Thoracic aorta (tissue), 2 donors: ENCODE measurements at regions not wholly inside any gene's neighbourhood (a gene's known extent, or its start where the extent isn't known, plus 50 kb on each side); places are given as distances from the start of the nearest gene placed in this dataset.
"Not testable (repeated sequence)": the region's sequence is repeated elsewhere in the genome, so short reads cannot be mapped to it uniquely, and the experiment has no call there.

Source experiments
- ATAC-seq: fragments of 150-250 bp; one replicate; pipeline ENCODE4 v1.8.0; 2017; ENCODE audit warnings: low read depth; ENCODE audit not compliant: insufficient number of reproducible peaks, low FRiP score
- DNase-seq: peaks from one replicate; pipeline ENCODE4 v3.0.0-alpha.2; 2020; ENCODE audit warnings: low spot score
- H3K27ac ChIP-seq, 2 donors: fragments of 200-600 bp; sonication (generic); 1 replicate in 1 of 2; 2 replicates in 1 of 2; pipeline ENCODE4 v1.5.1; 2016; ENCODE audit warnings: mild to moderate bottlenecking in 2 of 2, moderate library complexity in 2 of 2
- H3K27me3 ChIP-seq: fragments of 200-600 bp; sonication (generic); replicated peaks from 2 replicates; pipeline ENCODE4 v1.6.0; 2016; ENCODE audit warnings: mild to moderate bottlenecking; ENCODE audit not compliant: insufficient read depth
- H3K36me3 ChIP-seq: fragments of 200-600 bp; sonication (generic); one replicate; pipeline ENCODE4 v1.5.1; 2016
- H3K4me1 ChIP-seq, 2 donors: fragments of 200-600 bp; sonication (generic); 1 replicate in 1 of 2; 2 replicates in 1 of 2; pipeline versions ENCODE4 v1.5.1 to v1.6.0; 2016; ENCODE audit warnings: low read depth in 2 of 2, mild to moderate bottlenecking in 1 of 2; ENCODE audit not compliant: control insufficient read depth in 1 of 2
- H3K4me3 ChIP-seq: fragments of 200-600 bp; sonication (generic); 2 replicates; pipeline ENCODE4 v1.5.1; 2016; ENCODE audit warnings: mild to moderate bottlenecking
- H3K9me3 ChIP-seq: fragments of 200-600 bp; sonication (generic); 2 replicates; pipeline ENCODE4 v1.5.1; 2016
- TF ChIP-seq, protein P1 (sequence below): fragments of 200-600 bp; sonication (generic); IDR thresholded peaks from one replicate; pipeline ENCODE4 v1.5.1; 2019; ENCODE audit warnings: antibody characterized with exemption

DNA sequence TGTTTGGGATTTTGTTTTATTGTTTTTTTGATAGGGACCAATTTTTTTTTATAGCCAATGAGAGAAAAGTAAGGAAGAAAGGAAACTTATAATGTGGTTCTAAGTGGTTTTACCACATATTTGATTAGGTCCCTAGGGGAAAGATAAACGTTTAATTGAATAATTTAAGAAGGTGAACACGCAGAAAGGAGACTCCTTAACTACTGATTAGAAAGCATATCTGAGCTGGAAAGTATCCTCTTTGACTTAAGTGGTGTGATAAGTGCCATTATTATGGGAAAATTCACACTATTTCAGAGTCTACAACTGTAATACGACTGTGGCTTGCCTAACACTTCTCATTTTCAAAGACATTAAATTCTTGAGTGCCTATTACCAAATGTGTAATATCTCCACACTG, 106.5 kb upstream of the GRAMD1B start:
- TF ChIP-seq, protein P1, sequence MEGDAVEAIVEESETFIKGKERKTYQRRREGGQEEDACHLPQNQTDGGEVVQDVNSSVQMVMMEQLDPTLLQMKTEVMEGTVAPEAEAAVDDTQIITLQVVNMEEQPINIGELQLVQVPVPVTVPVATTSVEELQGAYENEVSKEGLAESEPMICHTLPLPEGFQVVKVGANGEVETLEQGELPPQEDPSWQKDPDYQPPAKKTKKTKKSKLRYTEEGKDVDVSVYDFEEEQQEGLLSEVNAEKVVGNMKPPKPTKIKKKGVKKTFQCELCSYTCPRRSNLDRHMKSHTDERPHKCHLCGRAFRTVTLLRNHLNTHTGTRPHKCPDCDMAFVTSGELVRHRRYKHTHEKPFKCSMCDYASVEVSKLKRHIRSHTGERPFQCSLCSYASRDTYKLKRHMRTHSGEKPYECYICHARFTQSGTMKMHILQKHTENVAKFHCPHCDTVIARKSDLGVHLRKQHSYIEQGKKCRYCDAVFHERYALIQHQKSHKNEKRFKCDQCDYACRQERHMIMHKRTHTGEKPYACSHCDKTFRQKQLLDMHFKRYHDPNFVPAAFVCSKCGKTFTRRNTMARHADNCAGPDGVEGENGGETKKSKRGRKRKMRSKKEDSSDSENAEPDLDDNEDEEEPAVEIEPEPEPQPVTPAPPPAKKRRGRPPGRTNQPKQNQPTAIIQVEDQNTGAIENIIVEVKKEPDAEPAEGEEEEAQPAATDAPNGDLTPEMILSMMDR, result no peak
- no peaks in the 10 kb centered on the region for H3K36me3 ChIP-seq
- ATAC-seq, result no peak
- no peaks in the 10 kb centered on the region for H3K27me3 ChIP-seq
- no peak for DNase-seq
- H3K9me3 ChIP-seq, result no peaks in the 10 kb centered on the region
- H3K27ac ChIP-seq, result no peak overlapping the region
- no peak overlapping the region for H3K4me3 ChIP-seq
- no peaks in the 10 kb centered on the region for H3K4me1 ChIP-seq

DNA sequence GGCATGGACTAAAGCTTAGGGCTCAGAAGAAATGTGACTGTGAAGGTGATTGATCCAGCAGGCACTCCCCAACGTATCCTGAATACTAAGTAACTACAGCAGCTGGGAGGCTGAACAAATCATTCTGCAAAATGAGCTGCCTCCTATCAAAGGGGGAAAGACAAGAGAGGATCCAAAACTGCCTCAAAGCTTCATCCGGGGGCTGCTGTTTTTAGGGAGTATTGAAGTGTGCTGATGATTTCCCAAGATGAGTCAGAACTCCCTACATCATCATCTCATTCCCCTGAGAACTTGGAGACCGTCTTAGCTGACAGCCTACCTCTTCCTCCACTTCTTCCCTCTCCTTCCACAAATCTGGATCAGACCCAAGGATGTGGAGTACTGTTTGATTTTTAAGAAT, 108.4 kb upstream of the GRAMD1B start:
- no peak overlapping the region for H3K27ac ChIP-seq
- H3K9me3 ChIP-seq, result no peaks in the 10 kb centered on the region
- DNase-seq (no peak), ATAC-seq (no peak)
- TF ChIP-seq, protein P1, result no peak
- H3K4me1 ChIP-seq, result no peaks in the 10 kb centered on the region
- H3K36me3 ChIP-seq, result no peaks in the 10 kb centered on the region
- H3K4me3 ChIP-seq, result no peak overlapping the region
- H3K27me3 ChIP-seq, result no peaks in the 10 kb centered on the region

DNA sequence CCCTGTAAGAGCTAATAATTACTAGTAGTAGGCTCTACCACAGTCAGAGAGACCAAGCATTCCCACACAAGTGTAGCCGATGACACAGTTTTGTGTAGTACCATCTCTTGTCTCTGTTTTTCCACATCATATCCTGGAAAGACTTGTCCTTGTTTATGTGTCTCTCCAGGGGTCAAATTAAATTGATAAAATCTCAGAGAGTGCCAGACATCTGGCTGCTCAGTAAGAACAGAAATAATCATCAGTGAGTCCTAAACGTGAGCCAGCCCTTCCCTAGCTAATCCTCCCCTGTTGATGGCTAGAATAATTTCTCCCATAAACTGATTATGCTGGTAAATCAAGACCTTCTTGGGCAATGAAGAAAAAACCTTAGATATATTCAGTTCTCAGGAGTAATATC, 111.4 kb upstream of the GRAMD1B start:
- no peaks in the 10 kb centered on the region for H3K9me3 ChIP-seq
- no peak overlapping the region for H3K27ac ChIP-seq
- H3K36me3 ChIP-seq, result no peaks in the 10 kb centered on the region
- no peak overlapping the region for H3K4me3 ChIP-seq
- TF ChIP-seq, protein P1, result no peak
- no peaks in the 10 kb centered on the region for H3K4me1 ChIP-seq
- ATAC-seq, result no peak
- no peak for DNase-seq
- no peaks in the 10 kb centered on the region for H3K27me3 ChIP-seq

DNA sequence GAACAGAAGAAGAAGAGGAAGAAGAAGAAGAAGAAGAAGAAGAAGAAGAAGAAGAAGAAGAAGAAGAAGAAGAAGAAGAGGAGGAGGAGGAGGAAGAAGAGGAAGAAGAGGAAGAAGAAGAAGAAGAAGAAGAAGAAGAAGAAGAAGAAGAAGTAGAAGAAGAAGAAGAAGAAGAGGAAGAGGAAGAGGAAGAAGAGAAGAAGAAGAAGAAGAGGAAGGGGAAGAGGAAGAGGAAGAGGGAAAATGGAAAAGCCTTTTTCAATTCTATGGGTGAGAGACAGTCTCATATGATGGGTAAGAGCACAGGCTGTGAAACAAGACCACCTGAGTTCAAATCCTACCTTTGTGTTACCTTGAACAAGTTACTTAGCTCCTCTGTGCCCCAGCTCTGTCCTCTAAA, 111.9 kb upstream of the GRAMD1B start:
- not testable (repeated sequence) for DNase-seq, H3K27me3 ChIP-seq, ATAC-seq

DNA sequence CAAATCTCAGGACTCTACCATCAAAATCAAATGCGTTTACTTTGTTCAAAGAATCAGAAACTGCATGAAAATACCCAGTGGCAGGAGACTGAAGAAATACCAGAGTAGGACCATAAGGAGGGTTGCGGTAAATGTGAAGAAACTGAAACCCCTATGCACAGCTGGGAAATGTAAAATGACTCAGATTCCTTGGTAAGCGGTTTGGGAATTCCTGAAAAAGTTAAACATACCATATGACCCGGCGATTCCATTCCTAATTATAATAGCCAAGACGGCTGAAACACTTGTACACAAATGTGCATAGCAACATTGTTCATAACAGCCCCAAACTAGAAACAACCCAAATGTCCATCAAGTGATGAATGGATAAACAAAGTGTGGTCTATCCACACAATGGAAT, 114.1 kb upstream of the GRAMD1B start:
- Histone ChIP-seq H3K27me3 (no peaks in the 10 kb centered on the region), H3K27ac (no peak overlapping the region), H3K4me3 (no peak overlapping the region), H3K4me1 (no peaks in the 10 kb centered on the region), H3K36me3 (no peaks in the 10 kb centered on the region), H3K9me3 (no peaks in the 10 kb centered on the region)
- TF ChIP-seq, protein P1, result no peak
- DNase-seq, result no peak
- no peak for ATAC-seq

More for the DNA sequence above, 111.9 kb upstream of the GRAMD1B start:
- H3K4me1 ChIP-seq, H3K9me3 ChIP-seq, H3K27ac ChIP-seq, H3K36me3 ChIP-seq, H3K4me3 ChIP-seq: not testable (repeated sequence)

DNA sequence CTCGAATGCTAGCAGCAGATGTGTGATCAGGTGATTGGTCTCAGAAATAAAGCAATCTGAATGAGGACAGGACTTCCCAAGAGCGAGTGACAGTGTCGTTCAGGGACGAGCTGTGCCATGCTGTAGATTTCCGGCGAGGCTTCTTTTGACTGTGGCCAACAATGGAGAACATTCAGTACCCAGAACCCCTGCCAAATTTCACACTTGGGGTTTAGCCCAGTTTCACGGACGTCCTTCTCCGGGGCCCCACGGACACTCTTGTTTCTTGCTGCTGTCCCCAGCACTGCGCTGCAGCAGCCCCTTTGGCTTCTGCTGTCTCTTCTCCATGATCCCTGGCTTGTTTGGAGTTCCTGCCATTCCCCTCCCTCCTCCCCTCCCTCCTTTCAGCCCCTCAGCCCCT, 115.1 kb upstream of the GRAMD1B start:
- no peak overlapping the region for H3K27ac ChIP-seq
- H3K9me3 ChIP-seq, result no peaks in the 10 kb centered on the region
- no peaks in the 10 kb centered on the region for H3K4me1 ChIP-seq
- no peaks in the 10 kb centered on the region for H3K36me3 ChIP-seq
- TF ChIP-seq, protein P1, result no peak
- H3K27me3 ChIP-seq, result no peaks in the 10 kb centered on the region
- no peak for ATAC-seq
- H3K4me3 ChIP-seq, result no peak overlapping the region
- DNase-seq, result no peak
